ENCODE measurements at regions not wholly inside any gene's neighbourhood (a gene's known extent, or its start where the extent isn't known, plus 50 kb on each side); places are given as distances from the start of the nearest gene placed in this dataset.

GRCh38 chr3:35871009-35871408 lies 231.7 kb downstream of the ARPP21 start:
- TF ChIP-seq POLR2A (IDR thresholded peaks at IDR 0.05) (no peak), CTCF (IDR thresholded peaks at IDR 0.05) (no peak)
- no peak for DNase-seq (ENCODE audit: low spot score in 2 of 2)
- intact Hi-C loops (cut with DNase I; ENCODE audit: low total_unique reads) = no loop called here
- WGBS, 2 donors = 56 to 68% methylated on average over 4 of the region's 4 CpGs
- no peak overlapping the region for H3K4me3 ChIP-seq (ENCODE audit: low read depth, poor library complexity, severe bottlenecking)

GRCh38 chr3:35883929-35884328 lies 244.6 kb downstream of the ARPP21 start:
- 68 to 76% methylated on average over 1 of the region's 1 CpG for WGBS, 2 donors
- H3K4me3 ChIP-seq (ENCODE audit: low read depth, poor library complexity, severe bottlenecking) = no peak overlapping the region
- TF ChIP-seq CTCF (IDR thresholded peaks at IDR 0.05) (no peak), POLR2A (IDR thresholded peaks at IDR 0.05) (no peak)
- no peak for DNase-seq (ENCODE audit: low spot score in 2 of 2)
- intact Hi-C loops (cut with DNase I; ENCODE audit: low total_unique reads) = no loop called here

- DNase-seq (ENCODE audit: low spot score in 2 of 2) = no peak
- WGBS, 2 donors = 83 to 85% methylated on average over 5 of the region's 5 CpGs
- H3K4me3 ChIP-seq (ENCODE audit: low read depth, poor library complexity, severe bottlenecking) = no peak overlapping the region
- intact Hi-C loops (cut with DNase I; ENCODE audit: low total_unique reads) = no loop called here
- TF ChIP-seq CTCF (IDR thresholded peaks at IDR 0.05) = no peak
- TF ChIP-seq POLR2A (IDR thresholded peaks at IDR 0.05) = no peak
Measured at GRCh38 chr3:35894735-35895134, 255.4 kb downstream of the ARPP21 start.

- H3K4me3 ChIP-seq (ENCODE audit: low read depth, poor library complexity, severe bottlenecking) = no peak overlapping the region
- intact Hi-C loops (cut with DNase I; ENCODE audit: low total_unique reads) = no loop called here
- TF ChIP-seq POLR2A (IDR thresholded peaks at IDR 0.05) = no peak
- TF ChIP-seq CTCF (IDR thresholded peaks at IDR 0.05) = no peak
- no peak for DNase-seq (ENCODE audit: low spot score in 2 of 2)
Measured at GRCh38 chr3:35899245-35899644, 259.9 kb downstream of the ARPP21 start.

- intact Hi-C loops (cut with DNase I; ENCODE audit: low total_unique reads) = no loop called here
- H3K4me3 ChIP-seq (ENCODE audit: low read depth, poor library complexity, severe bottlenecking) = no peak overlapping the region
- DNase-seq (ENCODE audit: low spot score in 2 of 2) = no peak
- TF ChIP-seq CTCF (IDR thresholded peaks at IDR 0.05) (no peak), POLR2A (IDR thresholded peaks at IDR 0.05) (no peak)
- whole genome bisulfite sequencing, 2 donors = 51 to 56% methylated on average over 3 of the region's 3 CpGs
Measured at GRCh38 chr3:35900079-35900478, 260.8 kb downstream of the ARPP21 start.

GRCh38 chr3:35908366-35909232 lies 269.3 kb downstream of the ARPP21 start:
- TF ChIP-seq POLR2A (IDR thresholded peaks at IDR 0.05) = no peak
- TF ChIP-seq CTCF (IDR thresholded peaks at IDR 0.05) = no peak

More at GRCh38 chr3:35908366-35909232, 269.3 kb downstream of the ARPP21 start:
- intact Hi-C loops (cut with DNase I; ENCODE audit: low total_unique reads) = no loop called here
- WGBS, 2 donors = 22 to 23% methylated on average over 9 of the region's 9 CpGs
- no peak overlapping the region for H3K4me3 ChIP-seq (ENCODE audit: low read depth, poor library complexity, severe bottlenecking)
- peak in 1 of 2 donors; percentile 19 for DNase-seq (ENCODE audit: low spot score in 2 of 2)

Data from lower leg skin (tissue), 4 donors.